ENCODE measurements at regions not wholly inside any gene's neighbourhood (a gene's known extent, or its start where the extent isn't known, plus 50 kb on each side); places are given as distances from the start of the nearest gene placed in this dataset.

- Mint-ChIP-seq H3K4me1 (no peaks in the 10 kb centered on the region), H3K9me3 (peaks cover 2% of the 10 kb centered on the region), H3K27ac (no peak overlapping the region), H3K4me3 (no peak overlapping the region), H3K27me3 (peaks cover 3% of the 10 kb centered on the region), H3K36me3 (no peaks in the 10 kb centered on the region)
- no peak for DNase-seq
- CTCF ChIA-PET = no interaction called here
These were observed 115.5 kb downstream of the LACC1 start for GRCh38 chr13:43994999-43995859.

- Mint-ChIP-seq H3K36me3 (no peaks in the 10 kb centered on the region), H3K27ac (no peak overlapping the region), H3K9me3 (peaks cover 2% of the 10 kb centered on the region), H3K4me3 (no peak overlapping the region), H3K4me1 (no peaks in the 10 kb centered on the region), H3K27me3 (peaks cover 3% of the 10 kb centered on the region)
- DNase-seq = no peak
- CTCF ChIA-PET = no interaction called here
These were observed 116.5 kb downstream of the LACC1 start for GRCh38 chr13:43996221-43996620.

- Mint-ChIP-seq H3K4me3 (no peak overlapping the region), H3K9me3 (no peaks in the 10 kb centered on the region), H3K27me3 (no peaks in the 10 kb centered on the region), H3K36me3 (no peaks in the 10 kb centered on the region), H3K27ac (no peak overlapping the region), H3K4me1 (no peaks in the 10 kb centered on the region)
- no peak for DNase-seq
- CTCF ChIA-PET = no interaction called here
These were observed 123.8 kb downstream of the LACC1 start for GRCh38 chr13:44003481-44003880.

GRCh38 chr13:44004878-44005277, 125.2 kb downstream of the LACC1 start:
- H3K4me3 Mint-ChIP-seq = no peak overlapping the region
- H3K9me3 Mint-ChIP-seq = no peaks in the 10 kb centered on the region
- no peak overlapping the region for H3K27ac Mint-ChIP-seq
- no peaks in the 10 kb centered on the region for H3K27me3 Mint-ChIP-seq
- no peaks in the 10 kb centered on the region for H3K36me3 Mint-ChIP-seq
- no peaks in the 10 kb centered on the region for H3K4me1 Mint-ChIP-seq
- CTCF ChIA-PET = no interaction called here
- DNase-seq = no peak

- no peak overlapping the region for H3K27ac Mint-ChIP-seq
- H3K9me3 Mint-ChIP-seq = no peaks in the 10 kb centered on the region
- H3K4me1 Mint-ChIP-seq = no peaks in the 10 kb centered on the region
- H3K27me3 Mint-ChIP-seq = no peaks in the 10 kb centered on the region
- no peaks in the 10 kb centered on the region for H3K36me3 Mint-ChIP-seq
- no peak for DNase-seq
- no peak overlapping the region for H3K4me3 Mint-ChIP-seq
- CTCF ChIA-PET = no interaction called here
These were observed 127.7 kb downstream of the LACC1 start for GRCh38 chr13:44007451-44007850.

- Mint-ChIP-seq H3K9me3 (no peaks in the 10 kb centered on the region), H3K4me1 (no peaks in the 10 kb centered on the region), H3K36me3 (no peaks in the 10 kb centered on the region), H3K4me3 (no peak overlapping the region), H3K27me3 (peaks cover 4% of the 10 kb centered on the region), H3K27ac (no peak overlapping the region)
- CTCF ChIA-PET = no interaction called here
- DNase-seq = no peak
These were observed 131.3 kb downstream of the LACC1 start for GRCh38 chr13:44011036-44011435.

GRCh38 chr13:44012910-44013757, 133.4 kb downstream of the LACC1 start:
- H3K4me3 Mint-ChIP-seq = no peak overlapping the region
- no peaks in the 10 kb centered on the region for H3K9me3 Mint-ChIP-seq
- H3K36me3 Mint-ChIP-seq = no peaks in the 10 kb centered on the region
- CTCF ChIA-PET = no interaction called here
- H3K27me3 Mint-ChIP-seq = peaks cover 4% of the 10 kb centered on the region
- H3K27ac Mint-ChIP-seq = no peak overlapping the region
- no peak for DNase-seq
- peaks cover 8% of the 10 kb centered on the region for H3K4me1 Mint-ChIP-seq

GRCh38 chr13:44013758-44014291, 134.1 kb downstream of the LACC1 start:
- CTCF ChIA-PET = no interaction called here

GRCh38 chr13:44014501-44014900, 134.8 kb downstream of the LACC1 start:
- H3K9me3 Mint-ChIP-seq = no peaks in the 10 kb centered on the region
- H3K27me3 Mint-ChIP-seq = peaks cover 4% of the 10 kb centered on the region
- H3K4me3 Mint-ChIP-seq = no peak overlapping the region
- CTCF ChIA-PET = no interaction called here
- H3K4me1 Mint-ChIP-seq = peaks cover 10% of the 10 kb centered on the region
- DNase-seq = no peak
- no peak overlapping the region for H3K27ac Mint-ChIP-seq
- H3K36me3 Mint-ChIP-seq = no peaks in the 10 kb centered on the region

More at GRCh38 chr13:44013758-44014291, 134.1 kb downstream of the LACC1 start:
- H3K4me3 Mint-ChIP-seq = no peak overlapping the region
- no peaks in the 10 kb centered on the region for H3K9me3 Mint-ChIP-seq
- DNase-seq = no peak
- peaks cover 10% of the 10 kb centered on the region for H3K4me1 Mint-ChIP-seq
- peaks cover 4% of the 10 kb centered on the region for H3K27me3 Mint-ChIP-seq
- no peak overlapping the region for H3K27ac Mint-ChIP-seq
- no peaks in the 10 kb centered on the region for H3K36me3 Mint-ChIP-seq

- Mint-ChIP-seq H3K27ac (no peak overlapping the region), H3K4me3 (no peak overlapping the region), H3K4me1 (peaks cover 10% of the 10 kb centered on the region), H3K9me3 (no peaks in the 10 kb centered on the region), H3K27me3 (peaks cover 4% of the 10 kb centered on the region), H3K36me3 (no peaks in the 10 kb centered on the region)
- no peak for DNase-seq
- CTCF ChIA-PET = no interaction called here
These were observed 135.4 kb downstream of the LACC1 start for GRCh38 chr13:44015118-44015517.

- peaks cover 10% of the 10 kb centered on the region for H3K4me1 Mint-ChIP-seq
- no peaks in the 10 kb centered on the region for H3K36me3 Mint-ChIP-seq
- no peak for DNase-seq
- no peak overlapping the region for H3K4me3 Mint-ChIP-seq
- CTCF ChIA-PET = no interaction called here
- no peak overlapping the region for H3K27ac Mint-ChIP-seq
- H3K27me3 Mint-ChIP-seq = peaks cover 4% of the 10 kb centered on the region
- H3K9me3 Mint-ChIP-seq = no peaks in the 10 kb centered on the region
These were observed 136.1 kb downstream of the LACC1 start for GRCh38 chr13:44015811-44016210.

- Mint-ChIP-seq H3K9me3 (no peaks in the 10 kb centered on the region), H3K36me3 (no peaks in the 10 kb centered on the region), H3K27ac (no peak overlapping the region), H3K4me3 (no peak overlapping the region), H3K27me3 (peaks cover 8% of the 10 kb centered on the region), H3K4me1 (peaks cover 10% of the 10 kb centered on the region)
- CTCF ChIA-PET = no interaction called here
- no peak for DNase-seq
These were observed 138.1 kb downstream of the LACC1 start for GRCh38 chr13:44017756-44018309.

- Mint-ChIP-seq H3K4me1 (peaks cover 10% of the 10 kb centered on the region), H3K27me3 (peaks cover 12% of the 10 kb centered on the region), H3K27ac (no peak overlapping the region), H3K36me3 (no peaks in the 10 kb centered on the region), H3K9me3 (no peaks in the 10 kb centered on the region), H3K4me3 (no peak overlapping the region)
- CTCF ChIA-PET = interaction anchor here (0.6 kb wide), 1 partner anchor 1062 kb away, joined by 3 read pairs; no protein-coding TSS in a partner anchor
- DNase-seq = no peak
These were observed 139.9 kb downstream of the LACC1 start for GRCh38 chr13:44019651-44020050.

GRCh38 chr13:44021422-44021821, 141.7 kb downstream of the LACC1 start:
- H3K4me1 Mint-ChIP-seq = peaks cover 10% of the 10 kb centered on the region
- CTCF ChIA-PET = no interaction called here
- H3K36me3 Mint-ChIP-seq = no peaks in the 10 kb centered on the region
- peaks cover 8% of the 10 kb centered on the region for H3K27me3 Mint-ChIP-seq
- no peaks in the 10 kb centered on the region for H3K9me3 Mint-ChIP-seq
- H3K27ac Mint-ChIP-seq = no peak overlapping the region
- no peak overlapping the region for H3K4me3 Mint-ChIP-seq
- DNase-seq = no peak

Measured in activated naive CD4-positive, alpha-beta T cell treated with anti-CD3 and anti-CD28 coated beads, Interleukin-2, amount 10 ng/mL, durations not matched to agents 7 days and 5 days (primary cell).